Activated naive CD4-positive, alpha-beta T cell treated with anti-CD3 and anti-CD28 coated beads, Interleukin-2, amount 50 U/mL, for 24 hours (primary cell): ENCODE measurements at regions not wholly inside any gene's neighbourhood (a gene's known extent, or its start where the extent isn't known, plus 50 kb on each side); places are given as distances from the start of the nearest gene placed in this dataset.
"Not testable (repeated sequence)": the region's sequence is repeated elsewhere in the genome, so short reads cannot be mapped to it uniquely, and the experiment has no call there.

Experiments used
- H3K27ac Mint-ChIP-seq: one replicate; pipeline ENCODE4 v1.8.0; 2021; ENCODE audit warnings: mild to moderate bottlenecking, mixed read lengths
- H3K27me3 Mint-ChIP-seq: one replicate; pipeline ENCODE4 v1.8.0; 2021; ENCODE audit warnings: mixed read lengths
- H3K36me3 Mint-ChIP-seq: one replicate; pipeline ENCODE4 v1.8.0; 2021; ENCODE audit warnings: mixed read lengths
- H3K4me1 Mint-ChIP-seq: one replicate; pipeline ENCODE4 v1.8.0; 2021; ENCODE audit warnings: mixed read lengths
- H3K4me3 Mint-ChIP-seq: one replicate; pipeline ENCODE4 v1.8.0; 2021; ENCODE audit warnings: mild to moderate bottlenecking, mixed read lengths
- H3K9me3 Mint-ChIP-seq: one replicate; pipeline ENCODE4 v1.8.0; 2021; ENCODE audit warnings: mixed read lengths

DNA sequence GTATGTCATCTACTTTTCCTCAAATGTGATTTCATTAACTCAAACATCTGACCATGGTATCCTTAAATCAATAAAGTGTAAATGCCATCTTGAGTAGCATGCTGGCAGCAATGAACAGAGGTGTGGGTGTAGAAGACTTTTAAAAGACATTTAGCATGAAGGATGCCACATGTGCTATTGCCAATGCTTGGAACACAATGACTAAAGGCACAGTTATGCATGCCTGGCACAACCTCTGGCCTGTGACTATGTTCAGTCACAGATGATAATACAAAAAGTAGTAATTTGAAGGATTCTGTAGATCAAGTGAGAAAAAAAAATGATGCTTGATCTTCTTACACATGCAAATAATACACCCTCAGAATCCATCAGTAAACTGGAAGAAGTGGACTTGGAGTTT, 938.9 kb upstream of the ADGRL4 start:
- Mint-ChIP-seq H3K36me3 (no peaks in the 10 kb centered on the region), H3K9me3 (peaks cover 5% of the 10 kb centered on the region), H3K4me3 (no peak overlapping the region), H3K4me1 (no peaks in the 10 kb centered on the region), H3K27ac (no peak overlapping the region), H3K27me3 (no peaks in the 10 kb centered on the region)

DNA sequence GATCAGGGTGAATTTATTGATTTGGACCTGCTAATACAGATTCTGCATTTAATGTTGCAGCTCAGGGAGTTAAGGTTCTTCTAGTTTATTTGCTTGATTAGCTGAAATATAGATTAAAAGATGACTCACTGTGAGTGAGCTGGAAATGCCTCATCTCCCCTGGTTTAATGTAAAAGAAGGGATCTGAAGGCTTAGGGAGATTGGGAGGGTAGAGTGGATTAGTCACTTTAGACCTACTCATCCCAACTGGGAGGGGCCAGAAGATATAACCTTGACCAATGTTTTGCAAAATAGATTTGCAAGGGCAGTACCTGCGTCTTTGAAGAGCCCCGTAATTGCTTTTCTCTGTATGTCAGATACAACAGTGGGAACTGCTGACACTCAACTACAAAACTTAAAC, 922.8 kb upstream of the ADGRL4 start:
- Mint-ChIP-seq H3K36me3 (no peaks in the 10 kb centered on the region), H3K4me1 (no peaks in the 10 kb centered on the region), H3K9me3 (peaks cover 5% of the 10 kb centered on the region), H3K27me3 (no peaks in the 10 kb centered on the region), H3K4me3 (no peak overlapping the region), H3K27ac (no peak overlapping the region)

GRCh38 chr1:79928901-79929300, 922.4 kb upstream of the ADGRL4 start:
- no peaks in the 10 kb centered on the region for H3K4me1 Mint-ChIP-seq
- H3K4me3 Mint-ChIP-seq: no peak overlapping the region
- H3K27me3 Mint-ChIP-seq: no peaks in the 10 kb centered on the region
- H3K36me3 Mint-ChIP-seq: no peaks in the 10 kb centered on the region
- H3K27ac Mint-ChIP-seq: no peak overlapping the region
- peaks cover 5% of the 10 kb centered on the region for H3K9me3 Mint-ChIP-seq

GRCh38 chr1:79920960-79921669, 914.6 kb upstream of the ADGRL4 start:
- H3K27ac Mint-ChIP-seq: no peak overlapping the region
- no peaks in the 10 kb centered on the region for H3K27me3 Mint-ChIP-seq
- no peaks in the 10 kb centered on the region for H3K36me3 Mint-ChIP-seq
- H3K4me1 Mint-ChIP-seq: no peaks in the 10 kb centered on the region
- H3K9me3 Mint-ChIP-seq: peaks cover 16% of the 10 kb centered on the region
- H3K4me3 Mint-ChIP-seq: no peak overlapping the region

DNA sequence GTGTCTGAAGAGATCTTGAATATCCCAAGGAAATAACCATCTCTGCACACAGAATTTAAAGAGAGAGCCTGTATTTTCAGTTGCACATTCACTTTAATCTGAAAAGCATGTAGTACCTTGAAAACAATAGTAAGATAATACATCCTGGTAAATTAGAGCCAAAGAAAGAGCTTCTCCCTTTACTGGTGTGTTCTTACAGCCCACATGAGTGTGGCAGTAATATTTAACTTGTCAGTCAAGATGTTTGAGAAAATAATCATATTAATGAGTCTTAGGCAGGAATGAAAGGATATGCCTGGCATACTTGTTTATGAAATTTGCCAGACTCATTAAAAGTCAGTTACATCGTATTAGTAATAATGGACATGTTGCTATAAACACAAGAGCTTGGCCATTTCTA, 908.4 kb upstream of the ADGRL4 start:
- peaks cover 16% of the 10 kb centered on the region for H3K9me3 Mint-ChIP-seq
- H3K27ac Mint-ChIP-seq: no peak overlapping the region
- H3K4me1 Mint-ChIP-seq: no peaks in the 10 kb centered on the region
- no peaks in the 10 kb centered on the region for H3K27me3 Mint-ChIP-seq
- H3K4me3 Mint-ChIP-seq: no peak overlapping the region
- no peaks in the 10 kb centered on the region for H3K36me3 Mint-ChIP-seq

DNA sequence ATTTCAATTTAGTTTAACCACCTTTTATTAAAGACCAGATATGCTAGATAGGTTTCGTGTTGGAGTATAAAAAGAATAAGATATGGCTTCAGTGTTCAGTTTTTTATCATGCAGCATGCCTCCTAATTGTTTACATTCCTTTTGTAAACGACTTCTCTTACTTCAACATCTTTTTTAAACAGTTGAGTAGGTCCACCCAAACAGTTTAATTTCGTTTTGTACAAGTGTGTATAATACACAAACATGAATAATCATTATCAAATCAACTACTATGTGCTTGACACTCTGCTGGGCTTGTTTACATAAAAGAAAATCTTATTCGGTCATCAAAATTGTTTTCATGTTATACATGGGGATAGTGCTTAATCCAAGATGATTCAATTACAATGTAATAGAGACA, 906.3 kb upstream of the ADGRL4 start:
- no peak overlapping the region for H3K27ac Mint-ChIP-seq
- no peaks in the 10 kb centered on the region for H3K27me3 Mint-ChIP-seq
- H3K4me3 Mint-ChIP-seq: no peak overlapping the region
- H3K36me3 Mint-ChIP-seq: no peaks in the 10 kb centered on the region
- no peaks in the 10 kb centered on the region for H3K4me1 Mint-ChIP-seq
- peaks cover 10% of the 10 kb centered on the region for H3K9me3 Mint-ChIP-seq

DNA sequence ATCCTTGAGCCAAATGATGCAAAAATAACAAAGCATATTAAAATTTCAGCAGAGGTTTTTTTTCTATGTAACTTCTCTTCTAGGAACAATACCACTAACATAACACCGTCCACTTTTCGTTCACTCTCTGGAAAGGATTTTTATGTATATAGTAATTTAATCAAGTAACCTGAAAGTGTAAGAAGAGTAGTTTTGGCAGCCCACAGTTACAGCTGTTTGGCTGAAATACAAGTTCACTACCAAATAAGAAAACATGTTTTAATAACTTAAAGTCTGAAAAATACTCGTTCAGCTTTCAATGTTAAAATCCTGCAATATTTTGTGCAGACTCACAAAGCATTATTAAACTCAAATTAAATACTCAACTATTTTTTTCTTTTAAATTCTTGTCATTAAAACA, 896.8 kb upstream of the ADGRL4 start:
- Mint-ChIP-seq H3K4me3 (no peak overlapping the region), H3K27me3 (no peaks in the 10 kb centered on the region), H3K36me3 (no peaks in the 10 kb centered on the region), H3K27ac (no peak overlapping the region), H3K4me1 (no peaks in the 10 kb centered on the region), H3K9me3 (peaks cover 6% of the 10 kb centered on the region)

DNA sequence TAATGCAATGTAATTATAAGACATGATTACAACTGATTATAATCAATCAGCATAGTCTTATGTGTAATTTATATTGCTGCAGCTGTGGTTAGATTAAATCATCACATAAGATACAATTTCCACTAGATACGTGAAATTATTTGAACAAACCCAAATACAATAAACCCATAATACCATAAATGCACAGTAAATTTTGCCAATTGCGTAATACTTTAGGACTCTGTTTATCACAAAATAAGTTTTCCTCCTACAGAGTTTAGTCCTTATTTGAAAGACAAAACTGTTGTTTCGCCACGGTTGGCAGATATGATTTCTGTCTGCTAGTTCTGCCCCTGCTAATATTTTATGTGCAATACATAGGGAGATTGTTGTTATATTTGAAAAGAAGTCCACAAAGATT, 895.9 kb upstream of the ADGRL4 start:
- no peaks in the 10 kb centered on the region for H3K4me1 Mint-ChIP-seq
- H3K27me3 Mint-ChIP-seq: no peaks in the 10 kb centered on the region
- H3K27ac Mint-ChIP-seq: no peak overlapping the region
- H3K9me3 Mint-ChIP-seq: peaks cover 6% of the 10 kb centered on the region
- H3K36me3 Mint-ChIP-seq: no peaks in the 10 kb centered on the region
- no peak overlapping the region for H3K4me3 Mint-ChIP-seq

- no peaks in the 10 kb centered on the region for H3K36me3 Mint-ChIP-seq
- no peak overlapping the region for H3K27ac Mint-ChIP-seq
- H3K4me1 Mint-ChIP-seq: no peaks in the 10 kb centered on the region
- no peaks in the 10 kb centered on the region for H3K9me3 Mint-ChIP-seq
- no peaks in the 10 kb centered on the region for H3K27me3 Mint-ChIP-seq
- no peak overlapping the region for H3K4me3 Mint-ChIP-seq
These were observed 893.4 kb upstream of the ADGRL4 start for GRCh38 chr1:79899914-79900313.

DNA sequence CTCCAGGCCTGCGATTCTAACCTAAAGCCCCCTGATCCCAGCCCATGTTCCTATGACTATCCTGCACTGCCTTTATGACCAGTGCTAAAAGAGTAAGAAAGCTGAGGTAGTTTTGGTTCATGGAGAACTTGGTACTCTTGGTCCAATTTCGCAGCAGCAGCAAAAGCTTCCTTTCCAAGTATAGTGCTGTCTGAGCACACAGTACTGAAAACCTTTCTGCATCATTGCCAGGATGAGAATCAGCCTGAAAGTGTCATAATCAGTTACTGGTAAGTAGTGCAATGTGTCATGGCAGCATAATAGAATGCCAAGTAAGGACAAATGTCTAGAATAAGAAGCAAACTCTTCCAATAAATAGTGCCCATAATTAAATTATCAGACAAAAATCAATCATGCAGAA, 889.6 kb upstream of the ADGRL4 start:
- H3K9me3 Mint-ChIP-seq: peaks cover 5% of the 10 kb centered on the region
- no peak overlapping the region for H3K27ac Mint-ChIP-seq
- no peaks in the 10 kb centered on the region for H3K27me3 Mint-ChIP-seq
- H3K4me1 Mint-ChIP-seq: no peaks in the 10 kb centered on the region
- H3K36me3 Mint-ChIP-seq: no peaks in the 10 kb centered on the region
- H3K4me3 Mint-ChIP-seq: no peak overlapping the region

DNA sequence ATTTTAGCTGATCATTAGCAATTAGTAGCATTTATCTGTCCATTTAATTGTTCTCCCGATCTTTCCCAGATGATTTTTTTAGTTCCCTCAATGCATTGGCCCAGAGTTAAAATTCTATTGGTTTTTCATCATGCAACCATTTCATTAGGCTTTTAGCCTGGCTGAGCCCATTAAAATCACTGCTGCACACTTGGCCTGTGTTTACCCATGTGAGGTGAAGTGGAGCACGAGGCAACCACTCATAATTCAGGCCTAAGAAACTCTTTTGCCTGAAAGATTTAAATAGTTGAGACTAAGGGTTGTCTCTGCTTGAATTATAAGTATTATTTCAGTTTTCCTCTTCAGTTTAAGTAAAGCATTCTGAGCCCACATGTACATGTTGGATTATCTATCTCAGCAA, 889.0 kb upstream of the ADGRL4 start:
- peaks cover 5% of the 10 kb centered on the region for H3K9me3 Mint-ChIP-seq
- H3K27me3 Mint-ChIP-seq: no peaks in the 10 kb centered on the region
- H3K36me3 Mint-ChIP-seq: no peaks in the 10 kb centered on the region
- H3K27ac Mint-ChIP-seq: no peak overlapping the region
- no peak overlapping the region for H3K4me3 Mint-ChIP-seq
- no peaks in the 10 kb centered on the region for H3K4me1 Mint-ChIP-seq

DNA sequence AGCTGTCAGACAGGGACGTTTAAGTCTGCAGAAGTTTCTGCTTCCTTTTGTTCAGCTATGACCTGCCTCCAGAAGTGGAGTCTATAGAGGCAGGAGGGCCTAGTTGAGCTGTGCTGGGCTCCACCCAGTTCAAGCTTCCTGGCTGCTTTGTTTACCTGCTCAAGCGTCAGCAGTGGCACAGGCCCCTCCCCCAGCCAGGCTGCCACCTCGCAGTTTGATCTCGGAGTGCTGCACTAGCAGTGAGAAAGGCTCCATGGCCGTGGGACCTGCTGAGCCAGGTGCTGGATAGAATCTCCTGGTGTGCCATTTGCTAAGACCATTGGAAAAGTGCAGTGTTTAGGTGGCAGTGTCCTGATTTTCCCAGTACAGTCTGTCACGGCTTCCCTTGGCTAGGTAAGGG, 887.6 kb upstream of the ADGRL4 start:
- H3K4me3 Mint-ChIP-seq, H3K27me3 Mint-ChIP-seq, H3K4me1 Mint-ChIP-seq: not testable (repeated sequence)

GRCh38 chr1:79887059-79887458, 880.5 kb upstream of the ADGRL4 start:
- Mint-ChIP-seq H3K27me3 (no peaks in the 10 kb centered on the region), H3K4me3 (no peak overlapping the region), H3K27ac (no peak overlapping the region), H3K36me3 (no peaks in the 10 kb centered on the region), H3K4me1 (no peaks in the 10 kb centered on the region), H3K9me3 (peaks cover 6% of the 10 kb centered on the region)

More for the DNA sequence above, 887.6 kb upstream of the ADGRL4 start:
- not testable (repeated sequence) for H3K9me3 Mint-ChIP-seq, H3K36me3 Mint-ChIP-seq, H3K27ac Mint-ChIP-seq

DNA sequence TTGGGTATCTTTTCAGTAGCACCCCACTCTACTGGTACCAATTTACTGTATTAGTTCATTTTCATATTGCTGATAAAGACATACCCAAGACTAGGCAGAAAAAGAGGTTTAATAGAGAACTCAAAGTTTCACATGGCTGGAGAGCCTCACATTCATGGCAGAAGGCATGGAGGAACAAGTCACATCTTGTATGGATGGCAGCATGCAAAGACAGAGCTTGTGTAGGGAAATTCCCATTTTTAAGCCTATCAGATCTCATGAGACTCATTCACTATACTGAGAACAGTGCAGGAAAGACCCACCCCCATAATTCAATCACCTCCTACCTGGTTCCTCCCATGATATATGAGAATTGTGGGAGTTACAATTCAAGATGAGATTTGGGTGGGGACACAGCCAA, 878.6 kb upstream of the ADGRL4 start:
- H3K27me3 Mint-ChIP-seq: no peaks in the 10 kb centered on the region
- no peak overlapping the region for H3K4me3 Mint-ChIP-seq
- H3K4me1 Mint-ChIP-seq: no peaks in the 10 kb centered on the region
- H3K27ac Mint-ChIP-seq: no peak overlapping the region
- H3K9me3 Mint-ChIP-seq: peaks cover 10% of the 10 kb centered on the region
- H3K36me3 Mint-ChIP-seq: no peaks in the 10 kb centered on the region

DNA sequence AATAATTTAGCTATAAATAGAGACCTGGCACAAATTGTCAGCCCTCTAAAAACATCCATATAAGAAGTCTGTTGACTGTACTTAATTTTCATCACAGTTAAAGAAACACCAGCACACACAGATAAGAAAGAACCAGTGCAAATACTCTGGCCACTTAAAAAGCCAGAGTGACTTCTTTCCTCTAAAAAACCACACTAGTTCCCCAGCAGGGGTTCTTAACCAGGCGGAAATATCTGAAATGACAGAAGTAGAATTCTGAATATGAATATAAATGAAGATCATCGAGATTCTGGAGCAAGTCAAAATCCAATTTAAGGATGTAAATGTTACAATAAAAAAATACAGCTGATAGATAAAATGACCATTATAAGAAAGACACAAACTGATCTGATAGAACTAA, 870.6 kb upstream of the ADGRL4 start:
- H3K4me3 Mint-ChIP-seq: no peak overlapping the region
- H3K9me3 Mint-ChIP-seq: peaks cover 10% of the 10 kb centered on the region
- H3K36me3 Mint-ChIP-seq: no peaks in the 10 kb centered on the region
- H3K4me1 Mint-ChIP-seq: no peaks in the 10 kb centered on the region
- no peaks in the 10 kb centered on the region for H3K27me3 Mint-ChIP-seq
- H3K27ac Mint-ChIP-seq: no peak overlapping the region

DNA sequence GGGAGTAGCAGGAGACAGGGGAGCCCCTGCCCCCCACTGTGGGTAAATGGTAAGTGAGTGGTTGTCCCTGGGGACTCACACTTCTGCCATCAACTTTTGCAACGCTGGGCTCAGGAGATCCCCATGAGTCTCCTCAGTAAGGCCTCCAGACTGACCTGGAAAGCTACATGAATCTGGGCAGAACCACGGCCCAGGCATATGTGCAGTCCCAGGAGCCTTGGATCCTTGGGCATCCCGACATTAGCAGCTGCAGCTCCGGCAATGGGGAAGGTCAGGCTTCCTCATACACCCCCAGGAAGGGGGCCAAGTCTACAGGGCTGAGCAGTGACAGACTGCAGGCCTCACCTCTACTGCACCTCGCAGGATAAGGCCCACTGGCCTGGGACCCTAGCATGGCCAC, 868.7 kb upstream of the ADGRL4 start:
- no peak overlapping the region for H3K4me3 Mint-ChIP-seq
- no peak overlapping the region for H3K27ac Mint-ChIP-seq
- peaks cover 7% of the 10 kb centered on the region for H3K9me3 Mint-ChIP-seq
- no peaks in the 10 kb centered on the region for H3K4me1 Mint-ChIP-seq
- no peaks in the 10 kb centered on the region for H3K27me3 Mint-ChIP-seq
- no peaks in the 10 kb centered on the region for H3K36me3 Mint-ChIP-seq

DNA sequence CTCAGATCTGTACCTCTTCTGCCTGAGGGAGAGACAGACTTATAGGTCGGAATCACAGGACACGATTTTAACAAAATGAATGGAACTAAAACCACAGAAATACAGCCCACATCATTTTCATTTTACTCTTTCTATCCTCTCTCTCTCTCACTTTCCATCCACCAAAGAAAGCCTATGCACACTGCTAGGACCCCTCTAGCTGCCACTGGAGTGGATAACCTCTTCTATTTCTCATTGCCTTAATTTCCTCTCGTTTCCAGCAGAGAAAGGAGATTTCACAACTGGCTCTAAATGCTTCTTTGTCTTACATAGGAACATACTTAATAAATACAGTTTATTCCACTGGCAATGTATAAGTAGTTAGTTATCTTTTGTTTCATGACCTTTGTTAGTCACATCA, 867.8 kb upstream of the ADGRL4 start:
- Mint-ChIP-seq H3K4me1 (no peaks in the 10 kb centered on the region), H3K27me3 (no peaks in the 10 kb centered on the region), H3K9me3 (peaks cover 5% of the 10 kb centered on the region), H3K27ac (no peak overlapping the region), H3K36me3 (no peaks in the 10 kb centered on the region), H3K4me3 (no peak overlapping the region)
